MM.1S (cell line): ENCODE measurements at regions not wholly inside any gene's neighbourhood (a gene's known extent, or its start where the extent isn't known, plus 50 kb on each side); places are given as distances from the start of the nearest gene placed in this dataset.

Experiments
- CTCF ChIP-seq: fragments of 300-600 bp; sonication (generic); IDR thresholded peaks from 2 replicates; pipeline ENCODE4 v1.5.1; 2016; ENCODE audit warnings: antibody characterized with exemption, low read length, mixed read lengths
- EZH2 ChIP-seq: fragments of 300-600 bp; sonication (generic); optimal IDR thresholded peaks from 2 replicates; pipeline ENCODE3; 2017; ENCODE audit warnings: low read depth, mild to moderate bottlenecking, antibody characterized with exemption, low read length, mixed read lengths
- EZH2phosphoT487 ChIP-seq: fragments of 300-600 bp; sonication (generic); IDR thresholded peaks from 2 replicates; pipeline ENCODE4 v1.6.1; 2018; ENCODE audit warnings: antibody characterized with exemption, low read length

GRCh38 chr1:82264802-82265201 is 464.1 kb downstream of the ADGRL2 start:
- TF ChIP-seq CTCF: no peak
- TF ChIP-seq EZH2: no peak
- no peak for TF ChIP-seq EZH2phosphoT487
